Calu3 (cell line): ENCODE measurements at regions not wholly inside any gene's neighbourhood (a gene's known extent, or its start where the extent isn't known, plus 50 kb on each side); places are given as distances from the start of the nearest gene placed in this dataset.

Source experiments
- BruUV-seq: library from RNA; stranded (reverse); fragments of 400-500 nt; replicated peaks from 2 replicates; lab custom pipeline; 2021; lab: Mats Ljungman, UMichigan
- CTCF ChIA-PET: fragments of 300-600 bp; sonication (Branson Sonifier 250); formaldehyde crosslinking; loops from one replicate; lab custom pipeline; 2022; ENCODE audit warnings: antibody characterized with exemption; lab: Charles Lee
- DNase-seq: peaks from one replicate; pipeline ENCODE4 v3.0.0; 2022
- H3K27ac Mint-ChIP-seq: one replicate; pipeline ENCODE4 v1.8.0; 2022; ENCODE audit warnings: mixed read lengths; ENCODE audit not compliant: unreplicated experiment
- H3K27me3 Mint-ChIP-seq: one replicate; pipeline ENCODE4 v1.8.0; 2022; ENCODE audit warnings: mixed read lengths; ENCODE audit not compliant: unreplicated experiment
- H3K36me3 Mint-ChIP-seq: one replicate; pipeline ENCODE4 v1.8.0; 2022; ENCODE audit warnings: mild to moderate bottlenecking, moderate library complexity, mixed read lengths; ENCODE audit not compliant: insufficient read depth, unreplicated experiment
- H3K4me1 Mint-ChIP-seq: one replicate; pipeline ENCODE4 v1.8.0; 2022; ENCODE audit warnings: mild to moderate bottlenecking, low read depth, mixed read lengths; ENCODE audit not compliant: unreplicated experiment
- H3K4me3 Mint-ChIP-seq: one replicate; pipeline ENCODE4 v1.8.0; 2022; ENCODE audit warnings: mild to moderate bottlenecking, low read depth, moderate library complexity, mixed read lengths; ENCODE audit not compliant: unreplicated experiment
- H3K9me3 Mint-ChIP-seq: one replicate; pipeline ENCODE4 v1.8.0; 2022; ENCODE audit warnings: low read depth, mixed read lengths; ENCODE audit not compliant: unreplicated experiment
- CTCF ChIP-seq: fragments of 200-600 bp; IDR thresholded peaks from one replicate; pipeline ENCODE4 v1.8.0; 2022; ENCODE audit warnings: antibody characterized with exemption; ENCODE audit not compliant: unreplicated experiment
- intact Hi-C: fragments of 100-400 bp; cut with micrococcal nuclease; formaldehyde crosslinking; loops from one replicate; pipeline ENCODE4 v1.10.0; 2022; ENCODE audit not compliant: unreplicated experiment

- Mint-ChIP-seq H3K27ac (no peak overlapping the region), H3K9me3 (no peaks in the 10 kb centered on the region), H3K4me3 (no peak overlapping the region), H3K36me3 (peaks cover 5% of the 10 kb centered on the region), H3K4me1 (peaks cover 43% of the 10 kb centered on the region), H3K27me3 (no peaks in the 10 kb centered on the region)
- BruUV-seq, result no TSS peak
- CTCF ChIA-PET, result no interaction called here
- TF ChIP-seq CTCF, result no peak
- intact Hi-C loops, result no loop called here
- DNase-seq, result no peak
These were observed 118.2 kb upstream of the ALDH1A3 start for GRCh38 chr15:100761290-100761935.

- intact Hi-C loops, result no loop called here
- Mint-ChIP-seq H3K27me3 (no peaks in the 10 kb centered on the region), H3K4me3 (no peak overlapping the region), H3K9me3 (no peaks in the 10 kb centered on the region), H3K36me3 (peaks cover 6% of the 10 kb centered on the region), H3K4me1 (peaks cover 39% of the 10 kb centered on the region), H3K27ac (no peak overlapping the region)
- DNase-seq, result no peak
- BruUV-seq, result no TSS peak
- TF ChIP-seq CTCF, result no peak
- CTCF ChIA-PET, result interaction anchor here (0.8 kb wide), 1 partner anchor 83 kb away, joined by 3 read pairs; no protein-coding TSS in a partner anchor
These were observed 117.3 kb upstream of the ALDH1A3 start for GRCh38 chr15:100762289-100762688.

DNA sequence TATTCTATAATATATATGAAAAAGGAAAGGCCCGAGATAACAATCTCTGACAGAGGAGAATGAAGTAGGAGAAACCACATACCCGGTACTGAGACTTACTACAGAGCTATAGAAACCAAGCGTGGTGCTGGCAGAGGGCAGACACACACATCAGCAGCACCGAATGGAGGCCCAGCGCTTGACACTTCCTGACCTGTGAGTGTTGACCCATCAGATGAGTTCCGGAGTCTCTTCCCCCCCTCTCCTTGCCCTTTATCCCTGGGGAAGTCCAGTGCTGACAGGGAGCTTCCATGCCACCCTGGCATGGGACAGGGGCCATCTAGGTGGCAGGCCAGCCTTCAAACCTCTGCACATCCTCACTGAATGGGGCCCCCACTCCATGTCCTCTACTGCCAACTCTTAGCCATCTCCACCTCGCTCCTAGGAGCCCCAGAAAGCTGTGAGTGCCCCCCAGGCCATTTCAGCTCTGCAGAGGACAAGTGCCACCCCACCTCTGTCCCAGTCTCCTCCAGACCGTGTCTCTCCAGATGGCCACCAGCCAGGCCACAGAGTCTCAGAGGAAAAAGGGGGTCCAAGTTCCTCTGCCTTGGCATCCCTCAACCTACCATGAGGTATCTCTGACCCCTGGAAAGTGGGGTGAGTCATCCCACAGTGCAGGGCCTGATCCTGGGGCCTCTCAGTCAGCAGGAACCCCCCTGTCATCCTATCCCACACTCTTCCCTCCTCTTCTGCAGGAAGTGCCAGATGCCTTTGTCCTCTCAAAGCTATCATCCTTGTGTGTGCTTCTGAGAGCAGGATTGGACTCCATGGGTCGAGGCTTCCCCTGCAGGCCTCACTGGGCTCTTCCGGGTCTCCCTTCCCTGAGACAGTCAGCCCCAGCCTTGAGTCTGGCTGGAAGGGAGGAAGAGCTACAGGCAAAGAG lies 116.5 kb upstream of the ALDH1A3 start:
- no peak for TF ChIP-seq CTCF
- no peak overlapping the region for H3K4me3 Mint-ChIP-seq
- DNase-seq, result no peak
- H3K4me1 Mint-ChIP-seq, result peaks cover 35% of the 10 kb centered on the region
- H3K27ac Mint-ChIP-seq, result no peak overlapping the region
- BruUV-seq, result no TSS peak
- intact Hi-C loops, result no loop called here
- H3K9me3 Mint-ChIP-seq, result no peaks in the 10 kb centered on the region
- H3K36me3 Mint-ChIP-seq, result peaks cover 6% of the 10 kb centered on the region
- CTCF ChIA-PET, result interaction anchor here (0.5 to 0.8 kb wide), 2 partner anchors 83 to 1190 kb away, joined by 3 to 4 read pairs; no protein-coding TSS in a partner anchor
- no peaks in the 10 kb centered on the region for H3K27me3 Mint-ChIP-seq

DNA sequence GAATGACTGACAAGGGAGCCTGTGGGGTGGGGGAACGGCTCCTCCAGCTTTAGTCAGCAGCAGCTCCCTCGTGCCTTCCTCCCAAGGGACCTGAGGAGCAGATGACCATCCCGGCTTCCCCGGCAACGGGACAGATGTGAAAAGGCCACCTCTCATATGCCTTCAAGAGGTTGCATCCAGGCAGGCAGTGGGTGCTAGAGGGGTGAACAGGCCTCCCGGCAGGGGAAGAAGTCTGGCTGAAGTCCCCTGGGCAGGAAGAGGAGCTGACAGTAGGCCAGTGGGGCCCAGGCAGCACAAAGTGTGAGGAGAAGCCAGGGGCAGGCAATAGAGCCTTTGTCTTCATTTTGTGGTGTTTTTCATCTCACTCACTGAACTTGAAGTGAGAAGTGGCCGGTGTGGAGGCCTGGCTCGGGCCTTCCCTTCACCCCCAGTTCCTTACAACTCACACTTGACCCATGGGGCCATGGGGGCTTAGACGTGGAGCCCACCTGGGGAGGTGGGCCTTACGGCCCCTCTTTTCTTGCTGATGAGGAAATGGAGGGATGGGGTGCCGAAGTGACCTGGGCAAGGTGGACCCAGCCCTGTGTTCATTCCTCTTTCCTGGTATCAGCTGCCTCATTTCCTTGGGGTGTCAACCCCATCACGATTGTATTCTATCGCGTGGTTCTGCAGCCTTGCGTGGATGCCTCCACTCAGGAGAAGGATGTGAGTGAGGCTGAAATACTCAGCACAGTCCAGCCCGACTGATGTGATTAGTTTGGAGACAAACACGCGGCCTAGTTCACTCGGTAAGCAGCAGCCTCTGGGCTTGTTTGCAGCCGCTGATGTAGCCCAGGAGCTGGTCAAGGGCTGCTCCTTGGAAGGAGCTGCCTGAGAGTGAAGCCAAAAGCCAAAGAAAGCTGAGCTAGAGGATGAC lies 115.5 kb upstream of the ALDH1A3 start:
- intact Hi-C loops, result no loop called here
- no peak for TF ChIP-seq CTCF
- DNase-seq, result no peak
- no TSS peak for BruUV-seq
- Mint-ChIP-seq H3K4me3 (no peak overlapping the region), H3K36me3 (peaks cover 6% of the 10 kb centered on the region), H3K27ac (no peak overlapping the region), H3K9me3 (no peaks in the 10 kb centered on the region), H3K4me1 (peaks cover 30% of the 10 kb centered on the region), H3K27me3 (no peaks in the 10 kb centered on the region)
- CTCF ChIA-PET, result interaction anchor here (0.5 to 0.6 kb wide), 2 partner anchors 24 to 1191 kb away, joined by 4 to 9 read pairs; no protein-coding TSS in a partner anchor
